NCI-H345 (cell line): ENCODE measurements at regions not wholly inside any gene's neighbourhood (a gene's known extent, or its start where the extent isn't known, plus 50 kb on each side); places are given as distances from the start of the nearest gene placed in this dataset.
A peak's percentile ranks its signal among the peaks of the same experiment; 100 is the strongest.
"Not testable (repeated sequence)": the region's sequence is repeated elsewhere in the genome, so short reads cannot be mapped to it uniquely, and the experiment has no call there.

Experiments
- DNase-seq: peaks from one replicate; lab custom pipeline; 2025; lab: John Stamatoyannopoulos, UW

DNA sequence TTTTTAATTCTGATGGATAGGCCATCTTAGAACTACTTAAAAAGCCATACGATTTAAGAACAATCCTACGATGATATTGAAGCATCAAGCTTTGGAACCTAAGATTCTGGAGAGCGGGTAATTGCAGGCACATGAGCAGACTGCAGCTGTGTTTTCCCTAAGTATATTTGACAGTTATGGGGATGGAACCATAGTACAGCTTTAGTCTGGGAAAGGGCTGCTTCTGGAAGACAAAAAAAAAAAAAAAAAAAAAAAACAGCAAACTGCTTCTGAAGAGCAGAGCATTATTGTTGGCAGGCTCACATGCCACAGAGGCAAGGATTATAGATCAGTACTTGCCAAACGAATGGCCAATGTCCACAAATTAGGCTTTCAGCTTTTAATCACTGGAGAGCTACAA lies 1618.7 kb downstream of the AMY1C start:
- DNase-seq = peak; percentile 8

DNA sequence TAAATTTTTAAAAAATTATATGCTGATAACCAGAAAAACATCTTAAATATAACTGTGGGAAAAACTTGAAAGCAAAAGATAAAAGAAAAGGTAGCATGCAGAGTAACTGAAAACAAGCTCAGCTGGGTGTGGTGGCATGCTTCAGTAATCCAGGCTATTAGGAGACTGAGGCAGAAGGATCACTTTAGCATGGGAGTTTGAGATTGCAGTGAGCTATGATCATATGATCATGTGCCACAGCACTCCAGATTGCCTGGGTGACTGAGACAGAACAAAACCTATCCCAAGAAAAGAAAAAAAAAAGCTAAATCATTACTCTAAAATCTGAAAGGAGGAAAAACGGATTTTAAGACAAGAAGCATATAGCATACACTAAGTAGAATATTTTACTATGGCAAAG lies 1624.0 kb downstream of the AMY1C start:
- DNase-seq = peak; percentile 56

DNA sequence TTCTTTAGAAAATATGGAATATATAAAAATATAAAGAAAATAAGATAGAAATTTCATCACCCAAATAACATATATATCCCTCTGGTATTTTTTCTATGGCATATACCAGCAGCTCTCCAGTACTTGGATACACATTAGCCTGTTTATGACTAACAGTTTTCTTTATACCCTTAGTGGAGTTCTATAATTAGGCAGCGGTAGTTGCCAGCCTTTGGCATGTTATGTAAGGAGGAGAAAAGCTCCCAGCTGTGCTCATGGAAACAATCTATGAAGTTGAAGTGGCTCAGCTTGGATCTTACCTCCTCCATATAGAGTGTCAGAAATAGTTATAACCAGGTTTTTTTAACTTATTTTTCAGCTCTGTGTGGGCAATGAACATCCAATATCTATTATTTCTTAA lies 1636.8 kb downstream of the AMY1C start:
- peak; percentile 26 for DNase-seq

GRCh38 chr1:105396001-105396400 lies 1646.3 kb downstream of the AMY1C start:
- DNase-seq = no peak

DNA sequence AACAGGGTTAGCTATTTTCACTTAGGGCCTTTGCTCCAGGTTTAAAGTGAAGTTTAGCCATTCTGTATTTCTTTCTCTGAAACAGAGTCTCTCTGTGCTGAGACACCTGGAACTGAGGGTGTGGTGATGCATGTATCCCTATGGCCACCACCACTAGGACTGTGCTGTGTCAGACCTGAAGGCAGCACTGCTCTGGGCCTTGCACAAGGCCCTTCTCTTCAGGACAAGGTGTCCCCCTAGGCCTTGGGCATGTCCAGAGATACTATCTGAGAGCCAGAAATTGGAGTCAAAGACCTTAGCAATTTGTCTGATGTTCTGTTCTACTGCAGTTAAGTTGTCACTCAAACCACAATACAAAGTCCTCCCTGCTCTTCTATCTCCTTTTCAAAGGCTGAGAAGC lies 1649.2 kb downstream of the AMY1C start:
- no peak for DNase-seq

GRCh38 chr1:105399716-105400115 lies 1650.0 kb downstream of the AMY1C start:
- no peak for DNase-seq

GRCh38 chr1:105416261-105416660 lies 1640.2 kb upstream of the PRMT6 start:
- DNase-seq = no peak

GRCh38 chr1:105419030-105419429 lies 1637.4 kb upstream of the PRMT6 start:
- peak; percentile 73 for DNase-seq

DNA sequence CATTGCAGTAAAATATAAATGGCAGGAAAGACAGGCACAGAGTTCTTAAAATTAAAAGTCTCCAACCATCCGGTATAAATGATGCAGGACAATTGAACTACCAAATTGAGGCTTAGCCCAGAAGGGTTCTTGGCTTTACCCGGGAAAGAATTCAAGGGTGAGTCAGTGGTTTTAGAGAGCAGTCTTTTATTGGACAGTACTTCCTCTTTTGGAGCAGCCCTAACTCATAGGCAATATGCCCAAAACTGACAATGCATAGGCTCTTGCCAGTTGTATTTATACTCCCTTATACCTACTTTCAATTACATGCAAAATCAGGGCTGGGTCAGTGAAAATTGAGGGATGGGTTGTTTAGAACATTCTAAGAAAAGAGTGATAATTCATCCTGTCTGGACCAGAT lies 1628.9 kb upstream of the PRMT6 start:
- DNase-seq = no peak

DNA sequence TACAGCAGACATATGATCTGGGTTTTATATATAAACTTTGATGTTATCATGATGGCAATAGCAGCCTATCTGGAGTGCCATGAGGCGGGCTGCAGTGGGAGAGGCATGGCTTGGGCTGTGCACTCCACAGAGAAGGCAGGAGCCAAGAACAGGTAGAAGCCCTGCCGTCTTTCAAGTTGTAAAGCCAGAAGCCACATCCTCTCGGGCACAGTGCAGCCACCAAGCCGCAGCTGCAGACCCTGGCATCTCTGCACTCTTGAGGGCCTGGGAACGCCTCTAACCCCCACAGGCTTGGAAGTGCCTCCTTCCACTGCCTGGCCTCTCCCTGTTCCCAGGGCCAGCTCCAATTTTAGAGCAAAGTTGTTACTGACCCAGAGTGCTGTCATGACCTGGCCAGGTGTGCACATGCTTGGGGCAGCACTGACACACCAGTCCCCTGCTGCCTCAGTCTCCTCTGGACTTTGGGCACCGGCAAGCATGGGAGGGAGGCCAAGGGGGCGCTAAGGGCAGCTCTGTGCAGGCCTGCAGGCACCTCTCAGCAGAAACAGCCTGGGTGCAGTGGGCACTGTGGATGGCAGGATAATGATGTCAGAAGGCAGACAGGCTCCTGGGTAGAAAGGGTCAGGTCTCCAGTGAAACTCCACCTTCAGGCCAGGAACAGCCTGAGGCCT lies 1619.8 kb upstream of the PRMT6 start:
- DNase-seq = no peak

GRCh38 chr1:105437847-105438246 lies 1618.6 kb upstream of the PRMT6 start:
- no peak for DNase-seq

DNA sequence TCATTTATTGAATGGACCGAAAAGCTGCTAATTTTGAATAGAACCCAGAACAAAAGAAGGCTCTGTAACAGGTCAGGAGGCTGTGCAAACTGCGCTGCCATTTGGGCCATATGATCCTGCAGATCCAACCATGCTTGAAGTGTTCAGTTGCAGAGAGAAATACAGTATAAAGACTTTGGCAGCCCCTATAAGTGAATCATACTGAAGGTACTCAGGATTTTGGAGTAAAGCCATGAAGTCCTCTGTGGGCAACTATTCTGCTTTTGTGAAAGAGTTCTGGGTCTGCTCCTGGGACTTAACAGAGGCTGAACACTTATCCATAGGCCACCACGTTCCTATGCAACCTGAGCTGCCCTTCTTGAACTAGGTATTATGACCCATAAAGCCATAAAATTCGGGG lies 1613.6 kb upstream of the PRMT6 start:
- DNase-seq = no peak

- DNase-seq = no peak
Observed at GRCh38 chr1:105459759-105460158, 1596.7 kb upstream of the PRMT6 start.

DNA sequence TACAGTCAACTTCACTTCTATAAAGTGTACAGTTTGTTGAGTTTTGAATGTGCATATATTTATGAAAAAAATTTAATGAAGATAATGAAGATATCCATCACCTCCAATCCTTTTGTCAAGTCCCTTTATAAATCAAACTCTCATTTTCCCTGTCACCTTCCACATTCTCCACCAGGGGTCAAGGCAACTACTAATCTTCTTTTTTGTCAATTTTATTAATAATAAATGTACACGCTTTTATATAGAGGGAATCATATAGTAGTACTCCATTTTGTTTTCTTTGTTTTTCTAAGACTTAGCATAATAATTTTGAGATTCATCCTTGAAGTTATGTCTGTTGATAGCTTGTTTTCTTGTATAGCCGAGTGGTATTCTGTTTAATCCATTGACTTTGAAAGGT lies 1594.2 kb upstream of the PRMT6 start:
- DNase-seq = no peak

- DNase-seq = no peak
Observed at GRCh38 chr1:105467549-105467948, 1588.9 kb upstream of the PRMT6 start.

DNA sequence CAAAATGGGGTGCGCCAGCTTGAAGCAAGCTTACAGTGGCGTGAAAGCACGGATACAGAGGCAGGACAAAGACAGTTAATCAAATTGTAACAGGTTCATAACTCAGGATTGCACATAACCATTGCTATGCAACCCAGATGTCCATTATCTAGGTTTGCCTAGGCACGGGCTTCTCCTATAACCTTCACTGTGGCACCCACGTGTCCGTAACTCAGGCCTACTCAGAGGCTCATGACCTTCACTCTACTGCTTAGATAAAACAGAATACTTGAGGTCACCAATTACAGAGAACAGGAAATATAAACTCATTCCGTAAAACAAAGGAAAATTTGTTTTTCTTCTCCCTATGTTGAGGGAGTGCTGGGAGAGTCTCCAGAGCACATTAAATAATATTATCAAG lies 1585.9 kb upstream of the PRMT6 start:
- DNase-seq = not testable (repeated sequence)

DNA sequence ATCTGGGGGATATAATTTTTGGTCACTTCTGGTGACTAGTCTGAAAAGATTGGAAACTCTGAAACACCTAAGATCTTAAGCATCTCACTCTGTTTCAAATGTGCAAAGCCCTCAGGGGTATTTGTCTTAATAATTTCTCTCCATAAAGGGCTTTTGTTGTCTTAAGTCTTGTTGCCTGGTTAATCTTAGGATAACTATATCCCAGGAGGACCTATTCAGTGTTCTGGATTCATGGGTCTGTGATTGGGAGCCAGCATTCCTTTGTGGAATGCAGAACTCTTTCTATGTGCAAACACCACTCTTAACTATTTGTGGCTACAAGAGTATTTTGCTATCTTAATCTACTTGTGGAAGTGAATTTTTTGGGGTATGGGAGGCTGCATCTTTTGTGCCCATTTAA lies 1573.0 kb upstream of the PRMT6 start:
- no peak for DNase-seq

DNA sequence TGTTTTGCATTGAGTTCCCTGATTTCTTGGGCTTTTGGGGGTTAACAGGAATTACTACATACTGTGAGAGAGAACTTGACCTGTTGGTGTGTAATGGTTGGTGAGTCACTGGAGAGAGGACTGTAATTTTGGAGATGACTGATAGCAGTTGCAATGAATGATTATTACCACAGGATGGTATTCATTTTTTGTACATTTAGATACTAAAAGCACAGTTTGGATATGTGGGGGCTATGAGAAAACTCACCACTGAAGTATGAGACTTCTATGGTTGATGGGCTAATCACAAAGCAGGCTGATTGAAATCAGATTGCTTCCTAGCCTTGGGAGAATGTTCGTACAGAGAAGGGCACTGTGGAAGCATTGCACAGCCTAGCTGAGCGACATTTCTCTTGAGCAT lies 1571.3 kb upstream of the PRMT6 start:
- DNase-seq = no peak

GRCh38 chr1:105492921-105493320 lies 1563.6 kb upstream of the PRMT6 start:
- no peak for DNase-seq

GRCh38 chr1:105516068-105516467 lies 1540.4 kb upstream of the PRMT6 start:
- no peak for DNase-seq

GRCh38 chr1:105533996-105534395 lies 1522.5 kb upstream of the PRMT6 start:
- no peak for DNase-seq

GRCh38 chr1:105544475-105544874 lies 1512.0 kb upstream of the PRMT6 start:
- no peak for DNase-seq

GRCh38 chr1:105556266-105556665 lies 1500.2 kb upstream of the PRMT6 start:
- DNase-seq = no peak

DNA sequence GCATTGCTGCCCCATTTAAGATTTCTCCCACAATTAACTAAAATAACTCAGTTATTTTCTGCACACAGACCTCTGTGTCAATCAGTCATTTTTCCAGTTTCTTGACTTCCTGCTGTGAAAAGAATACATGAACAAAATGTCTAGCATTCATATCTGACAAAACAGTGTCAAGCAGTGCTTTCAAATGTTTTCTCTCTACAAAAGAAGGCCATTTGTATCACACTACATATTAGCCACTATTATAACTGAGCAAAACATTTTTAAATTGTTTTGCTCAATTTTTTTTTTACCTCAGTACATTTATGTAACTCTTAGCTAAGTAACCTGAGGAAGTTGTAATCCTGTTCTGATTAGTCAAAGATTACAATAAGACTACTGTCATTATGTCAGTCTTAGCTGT lies 1498.5 kb upstream of the PRMT6 start:
- DNase-seq = no peak

DNA sequence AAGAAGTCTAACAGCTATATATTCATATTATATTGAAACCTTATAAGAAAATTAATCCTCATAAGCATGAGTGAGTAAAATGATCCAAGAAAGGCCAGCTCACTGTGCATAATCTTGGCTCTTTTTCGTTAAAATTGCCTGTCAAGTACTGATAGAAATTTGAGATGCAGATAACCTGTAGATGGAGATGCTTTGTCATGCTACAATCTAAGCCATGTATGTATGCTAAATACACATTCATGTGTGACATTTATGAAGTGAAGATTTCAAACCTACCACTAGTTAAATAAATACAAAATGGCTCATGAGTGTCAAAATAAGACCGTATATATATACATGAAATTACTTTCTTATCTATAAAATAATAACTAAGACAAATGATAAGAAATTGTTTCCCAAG lies 1491.5 kb upstream of the PRMT6 start:
- DNase-seq = no peak
